ENCODE measurements at regions not wholly inside any gene's neighbourhood (a gene's known extent, or its start where the extent isn't known, plus 50 kb on each side); places are given as distances from the start of the nearest gene placed in this dataset.

DNA sequence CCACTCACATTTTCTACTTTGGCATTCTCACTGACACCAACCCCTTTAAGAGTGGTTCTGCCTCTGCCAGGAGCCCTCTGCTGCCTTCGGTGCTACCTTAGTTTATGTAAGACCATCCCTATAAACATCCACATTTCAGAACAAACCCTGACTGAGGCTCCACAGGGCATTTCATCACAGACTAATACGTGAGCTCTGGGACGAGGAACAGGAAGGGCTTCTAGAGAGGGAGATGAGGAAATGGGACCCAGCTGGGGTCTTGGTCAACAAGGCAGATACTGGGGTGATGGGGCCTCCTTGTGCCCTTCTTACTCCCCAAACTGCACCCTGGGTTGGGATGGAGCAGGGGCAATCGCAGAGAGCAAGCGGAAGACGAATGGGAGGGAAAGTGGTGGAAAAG, 86.5 kb upstream of the FYN start:
- no peak for DNase-seq

- no peak for DNase-seq
Measured at GRCh38 chr6:111967131-111967530, 86.8 kb upstream of the CCN6 start.

GRCh38 chr6:111970426-111970825, 83.5 kb upstream of the CCN6 start:
- no peak for DNase-seq

DNA sequence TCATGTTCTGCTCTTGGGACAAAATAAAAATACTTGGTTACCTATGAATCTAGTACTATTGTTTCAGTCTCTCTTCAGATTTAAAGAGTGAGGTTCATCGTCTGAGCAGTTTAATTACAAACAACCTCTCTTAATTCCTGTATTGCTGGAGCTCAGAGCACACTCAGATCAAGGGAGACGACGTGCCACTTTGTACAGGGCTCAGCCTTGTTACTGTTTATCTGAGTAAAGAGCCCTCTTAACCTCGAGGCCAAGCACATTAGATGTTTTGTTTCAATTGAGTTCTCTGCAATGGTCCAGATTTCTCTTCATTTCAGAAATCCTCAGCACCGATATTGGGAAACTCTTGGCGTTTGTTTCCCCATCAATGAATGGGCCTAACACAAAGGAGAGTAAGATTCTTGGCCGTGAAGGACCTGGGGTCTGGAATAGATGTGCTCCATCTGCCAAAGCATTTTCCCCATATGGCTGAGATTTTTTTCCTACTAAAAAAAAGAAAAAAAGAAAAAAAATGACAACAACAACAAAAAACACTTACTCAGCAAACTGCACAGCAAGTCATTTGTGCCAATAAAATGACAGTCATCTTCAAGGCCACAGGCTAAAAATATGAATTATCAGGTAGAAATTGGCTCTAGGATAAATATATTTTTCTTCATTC, 82.6 kb upstream of the CCN6 start:
- no peak for DNase-seq

GRCh38 chr6:111971866-111972532, 81.9 kb upstream of the CCN6 start:
- DNase-seq = no peak

DNA sequence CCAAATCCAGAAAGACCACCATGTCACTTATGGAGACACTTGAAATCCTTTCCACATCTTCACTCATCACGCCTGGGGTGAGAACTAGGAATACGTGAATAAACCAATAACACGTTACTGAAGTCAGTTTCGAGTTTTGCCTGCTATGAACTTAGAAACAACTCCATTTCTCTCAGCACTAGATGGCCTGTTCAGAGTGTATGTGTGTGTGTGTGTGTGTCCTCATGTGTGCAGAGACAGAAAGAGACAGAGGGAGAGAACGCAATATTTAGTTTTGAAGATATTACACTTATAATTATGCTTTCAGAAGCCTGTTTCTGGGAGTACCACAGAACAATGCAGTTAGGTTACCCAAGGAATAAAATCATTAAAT, 81.2 kb upstream of the CCN6 start:
- DNase-seq = no peak

- DNase-seq = no peak
Measured at GRCh38 chr6:111973118-111973761, 80.7 kb upstream of the CCN6 start.

GRCh38 chr6:111973927-111974639, 79.8 kb upstream of the CCN6 start:
- no peak for DNase-seq

DNA sequence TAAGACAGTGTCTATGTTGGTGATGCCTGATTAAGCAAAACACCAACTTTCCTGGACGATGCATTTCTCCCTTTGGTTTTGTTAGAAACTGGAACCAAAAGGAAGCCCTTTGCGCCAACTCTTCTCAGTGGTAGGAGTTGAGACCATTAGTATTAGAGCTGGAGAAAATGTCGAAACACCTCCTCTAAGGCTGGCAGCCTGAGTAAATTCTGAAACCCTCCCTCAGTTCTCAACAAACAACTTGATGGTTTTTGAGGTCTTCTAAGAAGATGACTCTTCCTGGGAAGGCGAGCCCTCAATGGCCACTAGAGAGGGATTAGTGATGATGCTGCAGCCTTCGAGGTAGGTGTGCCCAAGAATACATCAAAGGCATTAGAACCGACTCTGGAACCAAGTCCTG, 78.4 kb upstream of the CCN6 start:
- DNase-seq = no peak

DNA sequence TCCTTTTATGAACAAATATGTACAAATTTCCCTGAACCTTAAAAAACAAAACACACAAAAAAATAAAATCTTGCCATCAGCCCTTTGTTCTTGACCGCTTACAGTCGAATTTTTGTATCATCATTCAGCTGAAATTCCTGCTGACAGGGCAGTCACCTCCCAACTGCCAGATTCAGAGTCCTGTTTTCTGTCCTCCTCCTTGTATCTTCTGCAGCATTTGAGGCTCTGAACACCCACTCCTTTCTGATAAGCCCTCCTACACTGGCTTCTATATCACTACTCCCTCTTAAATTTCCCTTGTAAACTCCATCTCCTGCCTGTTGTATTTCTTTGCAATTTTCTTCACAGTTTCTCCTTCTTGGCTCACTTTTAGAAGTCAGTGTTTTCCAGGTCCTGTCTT, 77.8 kb upstream of the CCN6 start:
- no peak for DNase-seq

- no peak for DNase-seq
Measured at GRCh38 chr6:111978532-111979149, 75.3 kb upstream of the CCN6 start.

- DNase-seq = no peak
Measured at GRCh38 chr6:111979633-111980032, 74.3 kb upstream of the CCN6 start.

GRCh38 chr6:111980143-111980542, 73.8 kb upstream of the CCN6 start:
- DNase-seq = no peak

DNA sequence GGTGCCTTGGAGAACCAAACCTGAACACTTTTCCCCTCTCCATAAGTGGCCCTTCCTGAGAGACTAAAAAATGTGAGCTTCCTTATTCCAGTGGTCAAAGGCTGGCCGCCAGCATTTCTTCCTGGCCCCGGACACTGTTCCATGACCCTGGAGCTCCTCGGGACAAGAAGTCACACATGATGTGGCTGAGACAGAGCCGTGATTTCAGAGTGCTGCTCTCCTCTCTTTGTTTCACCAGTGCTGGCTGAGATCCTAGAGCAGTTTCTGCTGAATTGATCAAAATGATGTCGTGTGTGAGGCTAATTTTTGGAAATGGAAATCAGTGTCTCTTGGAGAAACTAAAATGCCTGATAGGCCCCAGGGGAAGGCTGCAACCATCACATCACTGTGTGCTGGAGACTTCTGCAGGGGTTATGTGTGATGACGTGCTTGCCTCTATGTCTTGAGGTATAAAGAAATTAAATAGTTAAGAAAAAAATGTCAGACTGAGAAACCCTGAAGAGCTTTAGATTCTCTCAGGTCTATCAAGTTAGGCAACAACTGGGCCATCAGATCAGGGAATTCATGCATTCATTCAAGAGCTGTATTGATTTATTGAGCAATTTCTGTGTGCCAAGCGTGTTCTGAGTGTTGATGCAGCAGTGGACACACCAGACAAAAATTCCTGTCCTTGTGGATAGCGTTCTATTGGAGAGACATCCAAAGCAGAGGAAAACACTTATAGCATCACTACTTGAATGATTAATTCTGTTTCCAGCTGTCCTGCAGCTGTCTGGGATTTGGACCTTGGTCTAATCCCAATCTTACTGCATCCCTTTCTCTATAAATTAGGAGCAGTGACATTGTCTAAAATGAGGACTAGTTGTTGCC, 72.7 kb upstream of the CCN6 start:
- DNase-seq = no peak

DNA sequence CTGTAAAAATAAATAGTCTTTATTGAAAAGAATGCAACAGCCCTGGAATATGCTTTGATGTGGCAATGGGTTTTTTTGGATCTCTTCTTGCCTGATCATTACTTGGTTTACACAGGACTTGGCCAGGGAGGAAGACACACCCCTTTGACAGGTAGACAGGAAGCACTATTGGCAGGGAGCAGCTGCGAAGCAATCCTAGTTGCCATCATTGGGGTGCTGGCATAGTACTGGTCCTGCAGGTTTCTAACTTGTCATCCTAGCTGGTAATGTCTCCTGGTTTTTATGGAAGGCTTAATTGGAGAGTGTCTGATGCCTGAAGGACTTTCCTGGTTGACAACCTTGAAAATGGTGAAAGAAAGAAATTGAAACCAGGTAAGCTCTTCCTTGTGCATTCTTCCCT, 71.2 kb upstream of the CCN6 start:
- DNase-seq = no peak

DNA sequence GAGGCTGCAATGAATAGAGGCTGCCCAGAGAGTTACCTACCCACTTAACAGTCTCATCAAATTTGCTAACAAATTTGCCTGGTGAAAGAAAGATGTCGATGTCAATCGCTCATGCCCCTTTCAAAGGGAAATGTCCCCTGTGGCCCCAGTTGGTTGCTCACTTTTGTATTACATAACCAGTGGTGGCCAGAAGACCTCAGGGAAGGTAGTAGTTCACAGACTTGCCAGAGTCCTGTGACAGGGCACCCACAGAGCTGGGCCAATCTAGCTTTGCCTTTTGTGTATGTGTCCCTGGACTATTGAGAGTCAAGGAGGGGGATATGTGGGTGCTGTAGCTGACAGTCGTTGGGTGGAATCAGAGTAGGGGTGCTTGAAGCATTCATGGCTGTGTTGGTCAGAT, 70.7 kb upstream of the CCN6 start:
- DNase-seq = no peak

DNA sequence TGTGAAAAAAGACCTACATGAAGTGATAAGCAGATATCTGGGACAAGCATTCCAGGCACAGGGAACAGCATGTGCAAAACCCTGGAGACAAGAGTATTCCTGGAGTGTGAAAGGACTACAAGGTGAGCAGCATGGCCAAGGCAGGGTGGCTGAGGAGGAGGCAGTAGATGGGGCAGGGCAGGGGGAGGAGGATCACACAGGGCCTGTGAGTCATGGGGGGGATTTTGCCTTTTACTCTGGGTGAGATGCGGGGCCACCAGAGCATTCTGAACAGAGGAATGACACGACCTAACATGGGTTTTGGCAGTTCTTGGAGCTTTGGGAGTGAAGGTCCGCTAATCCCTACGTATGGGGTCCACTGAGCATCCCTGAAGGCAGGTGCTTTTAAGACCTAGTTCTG, 69.8 kb upstream of the CCN6 start:
- no peak for DNase-seq

- DNase-seq = no peak
Measured at GRCh38 chr6:111984516-111985201, 69.2 kb upstream of the CCN6 start.

DNA sequence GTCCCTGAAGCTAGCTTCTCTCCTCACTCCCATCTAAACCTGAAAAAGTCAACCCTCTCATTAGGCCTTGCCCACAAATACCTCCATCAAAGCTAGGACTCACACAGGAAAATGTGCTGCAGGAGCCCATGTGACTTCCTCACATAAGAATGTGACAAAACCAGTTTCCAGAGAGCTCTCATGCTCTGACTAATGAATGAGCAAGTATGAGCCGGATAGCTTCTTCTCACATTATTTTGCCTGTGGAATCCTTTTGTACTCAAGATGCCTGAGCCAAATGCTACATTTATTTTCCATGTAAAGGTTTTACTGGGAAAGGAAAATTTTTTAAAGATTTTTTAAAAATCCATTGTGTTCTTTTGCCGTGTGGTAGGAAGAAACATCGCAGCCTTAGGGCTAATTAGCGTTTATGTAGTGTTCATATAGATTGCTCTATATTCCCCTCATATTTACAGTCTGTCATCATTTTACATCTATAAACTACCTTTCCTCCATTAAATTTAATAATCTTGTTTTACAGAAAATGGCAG, 68.6 kb upstream of the CCN6 start:
- no peak for DNase-seq

GRCh38 chr6:111986651-111987050, 67.3 kb upstream of the CCN6 start:
- DNase-seq = no peak

GRCh38 chr6:111987295-111987694, 66.6 kb upstream of the CCN6 start:
- no peak for DNase-seq

- DNase-seq = no peak
Measured at GRCh38 chr6:111988926-111989325, 65.0 kb upstream of the CCN6 start.

Measured in NCI-H1092 treated with DMSO at 0.1 percent for 48 hours (cell line).